Kidney epithelial cell (primary cell): ENCODE measurements at regions not wholly inside any gene's neighbourhood (a gene's known extent, or its start where the extent isn't known, plus 50 kb on each side); places are given as distances from the start of the nearest gene placed in this dataset.

Source experiments
- DNase-seq: peaks from one replicate; pipeline ENCODE4 v3.0.0-alpha.2; 2010; ENCODE audit warnings: low read depth
- H3K27me3 ChIP-seq: 2 replicates; pipeline ENCODE4 v1.6.0; 2011; ENCODE audit warnings: low read length; ENCODE audit not compliant: control insufficient read depth, insufficient read depth
- H3K36me3 ChIP-seq: 2 replicates; pipeline ENCODE4 v1.5.1; 2011; ENCODE audit warnings: low read length; ENCODE audit not compliant: control insufficient read depth, insufficient read depth
- H3K4me3 ChIP-seq: 2 replicates; pipeline ENCODE4 v1.5.1; 2011; ENCODE audit warnings: low read depth, mild to moderate bottlenecking, control low read depth, low read length
- TF ChIP-seq, protein P1 (sequence below): IDR thresholded peaks from 2 replicates; pipeline ENCODE4 v1.5.1; 2011; ENCODE audit warnings: mild to moderate bottlenecking, moderate library complexity, low read length, control low read depth, inconsistent platforms; ENCODE audit not compliant: insufficient read depth, poor library complexity, severe bottlenecking

DNA sequence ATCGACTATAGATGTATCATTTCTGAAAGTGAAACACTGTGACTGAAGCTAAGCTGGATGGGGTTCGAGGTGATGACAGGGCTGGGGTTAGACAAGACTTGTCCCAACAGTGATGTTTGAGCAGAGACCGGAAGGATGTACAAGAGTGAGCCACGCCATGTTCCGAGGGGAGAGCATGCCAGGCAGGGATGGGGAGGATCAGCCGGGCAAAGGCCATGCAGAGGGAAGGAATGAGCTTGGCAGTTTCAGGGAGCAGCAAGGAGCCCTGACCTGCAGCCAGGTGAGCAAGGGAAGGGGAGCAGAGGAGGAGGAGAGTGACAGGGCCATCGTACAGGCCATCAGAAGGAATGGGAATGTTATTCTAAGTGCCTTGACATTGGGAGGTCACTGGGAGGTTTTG lies 114.9 kb upstream of the GPR26 start:
- DNase-seq, result no peak
- TF ChIP-seq, protein P1, sequence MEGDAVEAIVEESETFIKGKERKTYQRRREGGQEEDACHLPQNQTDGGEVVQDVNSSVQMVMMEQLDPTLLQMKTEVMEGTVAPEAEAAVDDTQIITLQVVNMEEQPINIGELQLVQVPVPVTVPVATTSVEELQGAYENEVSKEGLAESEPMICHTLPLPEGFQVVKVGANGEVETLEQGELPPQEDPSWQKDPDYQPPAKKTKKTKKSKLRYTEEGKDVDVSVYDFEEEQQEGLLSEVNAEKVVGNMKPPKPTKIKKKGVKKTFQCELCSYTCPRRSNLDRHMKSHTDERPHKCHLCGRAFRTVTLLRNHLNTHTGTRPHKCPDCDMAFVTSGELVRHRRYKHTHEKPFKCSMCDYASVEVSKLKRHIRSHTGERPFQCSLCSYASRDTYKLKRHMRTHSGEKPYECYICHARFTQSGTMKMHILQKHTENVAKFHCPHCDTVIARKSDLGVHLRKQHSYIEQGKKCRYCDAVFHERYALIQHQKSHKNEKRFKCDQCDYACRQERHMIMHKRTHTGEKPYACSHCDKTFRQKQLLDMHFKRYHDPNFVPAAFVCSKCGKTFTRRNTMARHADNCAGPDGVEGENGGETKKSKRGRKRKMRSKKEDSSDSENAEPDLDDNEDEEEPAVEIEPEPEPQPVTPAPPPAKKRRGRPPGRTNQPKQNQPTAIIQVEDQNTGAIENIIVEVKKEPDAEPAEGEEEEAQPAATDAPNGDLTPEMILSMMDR, result no peak
- Histone ChIP-seq H3K4me3 (no peak overlapping the region), H3K36me3 (no peaks in the 10 kb centered on the region), H3K27me3 (peaks cover 6% of the 10 kb centered on the region)

DNA sequence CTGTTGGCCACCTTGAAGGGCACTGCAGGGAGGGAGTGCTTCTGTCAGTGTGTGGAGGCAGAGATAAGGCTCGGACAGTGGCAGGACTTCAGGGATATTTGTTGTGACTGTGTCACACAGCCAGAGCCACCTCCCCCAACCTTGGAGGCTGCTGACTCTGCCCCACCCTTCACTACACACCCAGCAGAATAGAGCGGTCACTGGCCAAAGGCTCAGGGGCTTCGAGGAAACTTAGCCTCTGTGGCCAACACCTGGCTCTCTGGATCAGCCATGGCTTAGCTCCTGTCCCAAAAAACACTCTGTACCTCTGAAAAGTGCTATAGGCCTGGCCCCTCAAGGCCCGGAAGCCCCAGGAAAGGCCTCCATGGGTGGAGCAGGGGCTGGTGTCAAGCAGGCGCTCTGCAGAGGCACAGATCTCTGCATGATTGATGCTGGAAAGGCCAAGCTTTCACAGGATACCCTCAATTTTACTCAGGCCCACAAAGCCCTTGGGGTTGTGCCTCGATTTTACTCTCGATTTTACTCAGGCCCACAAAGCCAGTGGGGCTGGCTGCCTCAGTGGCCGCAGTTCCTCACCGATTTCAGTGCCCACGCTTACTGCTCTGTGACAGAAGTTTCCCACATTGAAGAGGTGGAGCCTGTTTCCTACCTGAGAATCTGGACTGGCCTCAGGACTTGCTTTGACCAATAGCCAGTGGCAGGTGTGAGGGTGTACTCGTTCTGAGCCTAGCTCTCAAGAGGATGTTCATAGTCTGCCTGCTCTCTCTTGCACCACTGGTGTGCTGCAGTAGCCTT lies 113.2 kb upstream of the GPR26 start:
- Histone ChIP-seq H3K4me3 (no peak overlapping the region), H3K27me3 (peaks cover 10% of the 10 kb centered on the region), H3K36me3 (no peaks in the 10 kb centered on the region)
- DNase-seq, result no peak
- TF ChIP-seq, protein P1, result no peak

DNA sequence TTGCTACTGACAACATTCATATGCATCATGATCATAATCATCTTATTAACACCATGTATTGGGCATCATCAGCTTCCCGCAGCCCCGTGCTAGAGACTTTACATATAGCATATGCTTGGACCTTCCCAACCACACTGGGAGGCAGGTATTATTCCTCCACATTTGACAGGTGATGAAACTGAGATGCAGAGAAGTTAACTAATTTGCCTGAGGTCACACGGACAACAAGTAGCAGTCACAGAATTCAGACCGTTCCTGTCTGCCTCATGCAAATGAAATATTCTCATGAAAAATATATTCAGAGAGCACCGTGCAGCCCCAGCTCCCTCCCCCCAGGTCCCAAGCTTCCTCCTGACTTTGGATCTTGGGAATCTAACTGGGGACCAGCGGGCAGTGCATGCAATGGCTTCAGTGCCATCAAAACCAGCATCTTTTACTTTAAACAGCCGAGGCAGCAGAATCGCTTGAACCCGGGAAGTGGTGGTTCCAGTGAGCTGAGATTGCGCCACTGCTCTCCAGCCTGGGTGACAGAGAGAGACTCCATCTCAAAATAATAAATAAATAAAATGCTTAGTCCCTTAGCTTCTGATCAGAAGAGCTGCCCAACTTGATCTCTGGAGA lies 112.2 kb upstream of the GPR26 start:
- DNase-seq, result no peak
- TF ChIP-seq, protein P1, result no peak
- H3K4me3 ChIP-seq, result no peak overlapping the region
- H3K27me3 ChIP-seq, result peaks cover 8% of the 10 kb centered on the region
- H3K36me3 ChIP-seq, result no peaks in the 10 kb centered on the region

DNA sequence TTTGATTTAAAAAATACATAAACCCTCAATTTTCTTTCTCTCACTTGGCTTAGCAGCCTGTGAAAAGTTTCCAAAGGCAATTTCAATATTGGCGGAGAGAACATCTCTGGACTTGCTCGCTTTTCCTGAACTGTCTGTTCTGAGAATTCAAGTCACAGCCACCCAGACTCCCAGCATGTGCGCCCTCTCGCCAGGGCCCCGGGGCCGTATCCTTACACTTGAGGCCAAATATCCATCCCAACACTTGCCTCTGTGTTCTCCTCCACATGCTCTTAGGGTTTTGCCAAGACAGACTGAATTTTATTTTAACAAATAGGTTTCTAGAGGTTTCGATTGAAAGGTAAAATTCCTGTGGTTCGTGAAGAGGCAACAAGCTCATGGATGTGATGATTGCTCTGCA lies 111.5 kb upstream of the GPR26 start:
- TF ChIP-seq, protein P1, result no peak
- no peak for DNase-seq
- Histone ChIP-seq H3K4me3 (no peak overlapping the region), H3K27me3 (peaks cover 10% of the 10 kb centered on the region), H3K36me3 (no peaks in the 10 kb centered on the region)

DNA sequence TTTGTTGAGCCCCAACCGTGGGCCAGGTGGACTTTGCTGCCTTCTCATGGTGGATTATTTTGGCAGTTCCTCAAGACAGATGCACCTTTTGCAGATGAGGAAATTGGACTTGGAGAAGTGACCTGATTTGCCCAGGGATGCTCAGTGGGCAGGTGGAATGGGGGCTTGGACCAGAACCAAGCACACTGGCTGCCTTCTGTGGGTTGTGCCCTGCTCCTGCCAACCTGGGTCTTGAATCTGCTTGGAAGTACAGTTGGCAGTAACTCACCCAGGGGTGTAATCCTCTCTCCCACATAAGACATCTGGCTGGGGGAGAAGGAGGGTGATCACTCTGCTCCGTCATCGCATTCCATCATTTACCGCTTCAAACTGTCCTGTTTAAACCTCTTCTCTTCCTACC lies 110.5 kb upstream of the GPR26 start:
- H3K4me3 ChIP-seq, result no peak overlapping the region
- TF ChIP-seq, protein P1, result no peak
- H3K27me3 ChIP-seq, result peaks cover 10% of the 10 kb centered on the region
- DNase-seq, result no peak
- H3K36me3 ChIP-seq, result no peaks in the 10 kb centered on the region
